WTC11 (cell line): ENCODE measurements at regions not wholly inside any gene's neighbourhood (a gene's known extent, or its start where the extent isn't known, plus 50 kb on each side); places are given as distances from the start of the nearest gene placed in this dataset.

ENCODE experiments used
- ATAC-seq: fragments of 200-7000 bp; cut with Tn5 transposase; 2 replicates; pipeline ENCODE4 v1.10.0; 2021; ENCODE audit warnings: mild to moderate bottlenecking, moderate library complexity
- CTCF ChIA-PET: fragments of 300-600 bp; sonication (Branson Sonifier 250); formaldehyde crosslinking; loops from one replicate; lab custom pipeline; 2021; ENCODE audit warnings: antibody characterized with exemption; lab: Charles Lee
- POLR2A ChIA-PET: fragments of 350-600 bp; sonication (Branson Sonifier 250); formaldehyde crosslinking; loops from one replicate; lab custom pipeline; 2021; ENCODE audit warnings: antibody characterized with exemption; lab: Charles Lee
- DNase-seq: peaks from one replicate; pipeline ENCODE4 v3.0.0; 2021; ENCODE audit warnings: low spot score
- H3K27ac Mint-ChIP-seq: 2 replicates; pipeline ENCODE4 v1.8.0; 2021; ENCODE audit warnings: mixed read lengths
- H3K27me3 Mint-ChIP-seq: 2 replicates; pipeline ENCODE4 v1.8.0; 2021; ENCODE audit warnings: low read depth, mild to moderate bottlenecking, moderate library complexity, mixed read lengths
- H3K36me3 Mint-ChIP-seq: 2 replicates; pipeline ENCODE4 v1.8.0; 2021; ENCODE audit warnings: mixed read lengths
- H3K4me1 Mint-ChIP-seq: 2 replicates; pipeline ENCODE4 v1.8.0; 2022; ENCODE audit warnings: mixed read lengths
- H3K4me3 Mint-ChIP-seq: 2 replicates; pipeline ENCODE4 v1.8.0; 2021; ENCODE audit warnings: mild to moderate bottlenecking, moderate library complexity, mixed read lengths
- H3K9me3 Mint-ChIP-seq: 2 replicates; pipeline ENCODE4 v1.8.0; 2021; ENCODE audit warnings: mixed read lengths
- AFF4 ChIP-seq: sonication (generic); formaldehyde crosslinking; IDR thresholded peaks from 2 replicates; pipeline ENCODE4 v1.8.1; 2023; ENCODE audit warnings: mild to moderate bottlenecking, missing genetic modification reagents, borderline replicate concordance
- AR ChIP-seq: fragments of 250-450 bp; sonication (Bioruptor Pico); IDR thresholded peaks from 2 replicates; pipeline ENCODE4 v1.9.0; 2021; ENCODE audit warnings: mild to moderate bottlenecking
- ATF1 ChIP-seq: sonication (generic); formaldehyde crosslinking; IDR thresholded peaks from 2 replicates; pipeline ENCODE4 v1.8.1; 2023; ENCODE audit warnings: mild to moderate bottlenecking, moderate library complexity, missing genetic modification reagents
- ATF2 ChIP-seq: sonication (generic); formaldehyde crosslinking; IDR thresholded peaks from 2 replicates; pipeline ENCODE4 v1.8.1; 2022; ENCODE audit warnings: low read depth, missing genetic modification reagents, borderline replicate concordance
- ATF6 ChIP-seq: sonication (generic); formaldehyde crosslinking; IDR thresholded peaks from 2 replicates; pipeline ENCODE4 v1.8.1; 2023; ENCODE audit warnings: mild to moderate bottlenecking, missing genetic modification reagents
- CREM ChIP-seq: sonication (generic); formaldehyde crosslinking; IDR thresholded peaks from 2 replicates; pipeline ENCODE4 v1.8.1; 2022; ENCODE audit warnings: mild to moderate bottlenecking, missing genetic modification reagents, moderate library complexity
- E2F5 ChIP-seq: sonication (generic); formaldehyde crosslinking; IDR thresholded peaks from 2 replicates; pipeline ENCODE4 v1.8.1; 2022; ENCODE audit warnings: mild to moderate bottlenecking, moderate library complexity, missing genetic modification reagents
- EMX1 ChIP-seq: fragments of 250-450 bp; sonication (Bioruptor Pico); IDR thresholded peaks from 2 replicates; pipeline ENCODE4 v1.8.0; 2021; ENCODE audit warnings: mild to moderate bottlenecking
- FOXP1 ChIP-seq: sonication (generic); formaldehyde crosslinking; IDR thresholded peaks from 2 replicates; pipeline ENCODE4 v1.8.0; 2022; ENCODE audit warnings: missing genetic modification reagents, mild to moderate bottlenecking, moderate library complexity, borderline replicate concordance
- IRF1 ChIP-seq: sonication (generic); formaldehyde crosslinking; IDR thresholded peaks from 2 replicates; pipeline ENCODE4 v1.8.0; 2023; ENCODE audit warnings: missing genetic modification reagents
- KAT7 ChIP-seq: sonication (generic); formaldehyde crosslinking; IDR thresholded peaks from 2 replicates; pipeline ENCODE4 v1.8.1; 2023; ENCODE audit warnings: missing genetic modification reagents, mild to moderate bottlenecking, borderline replicate concordance
- MYBL2 ChIP-seq: sonication (generic); formaldehyde crosslinking; IDR thresholded peaks from 2 replicates; pipeline ENCODE4 v1.8.1; 2023; ENCODE audit warnings: mild to moderate bottlenecking, moderate library complexity, missing genetic modification reagents
- NR1H2 ChIP-seq: sonication (generic); formaldehyde crosslinking; IDR thresholded peaks from 2 replicates; pipeline ENCODE4 v1.9.0; 2021; ENCODE audit warnings: mild to moderate bottlenecking, moderate library complexity, missing genetic modification reagents
- SMAD4 ChIP-seq: sonication (generic); formaldehyde crosslinking; IDR thresholded peaks from 2 replicates; pipeline ENCODE4 v1.8.0; 2022; ENCODE audit warnings: mild to moderate bottlenecking, missing genetic modification reagents
- TCF7 ChIP-seq: sonication (generic); formaldehyde crosslinking; IDR thresholded peaks from 2 replicates; pipeline ENCODE4 v1.8.0; 2022; ENCODE audit warnings: mild to moderate bottlenecking, low read depth, missing genetic modification reagents, moderate library complexity
- TEAD1 ChIP-seq: sonication (generic); formaldehyde crosslinking; IDR thresholded peaks from 2 replicates; pipeline ENCODE4 v1.8.0; 2022; ENCODE audit warnings: mild to moderate bottlenecking, missing genetic modification reagents
- TEAD4 ChIP-seq: sonication (generic); formaldehyde crosslinking; IDR thresholded peaks from 2 replicates; pipeline ENCODE4 v1.8.0; 2022; ENCODE audit warnings: mild to moderate bottlenecking, missing genetic modification reagents
- ZMAT4 ChIP-seq: fragments of 250-450 bp; sonication (Bioruptor Pico); IDR thresholded peaks from 2 replicates; pipeline ENCODE4 v1.9.0; 2021; ENCODE audit warnings: mild to moderate bottlenecking
- ZNF232 ChIP-seq: sonication (generic); formaldehyde crosslinking; IDR thresholded peaks from 2 replicates; pipeline ENCODE4 v1.8.0; 2022; ENCODE audit warnings: mild to moderate bottlenecking, missing genetic modification reagents
- ZNF396 ChIP-seq: fragments of 250-450 bp; sonication (Bioruptor Pico); IDR thresholded peaks from 2 replicates; pipeline ENCODE4 v1.8.0; 2021; ENCODE audit warnings: mild to moderate bottlenecking, moderate library complexity, borderline replicate concordance
- ZNF416 ChIP-seq: fragments of 250-450 bp; sonication (Bioruptor Pico); IDR thresholded peaks from 2 replicates; pipeline ENCODE4 v1.9.0; 2021; ENCODE audit warnings: mild to moderate bottlenecking, inconsistent platforms
- ZNF671 ChIP-seq: fragments of 250-450 bp; sonication (Bioruptor Pico); IDR thresholded peaks from 2 replicates; pipeline ENCODE4 v1.8.0; 2021; ENCODE audit warnings: mild to moderate bottlenecking

- ATAC-seq (no peak), DNase-seq (no peak)
- Mint-ChIP-seq H3K9me3 (no peaks in the 10 kb centered on the region), H3K27me3 (no peaks in the 10 kb centered on the region), H3K36me3 (no peaks in the 10 kb centered on the region), H3K4me3 (no peak overlapping the region), H3K4me1 (peaks cover 42% of the 10 kb centered on the region), H3K27ac (no peak overlapping the region)
- TF ChIP-seq SMAD4 (no peak), TCF7 (CRISPR knock-in tag) (no peak), ZNF416 (CRISPR knock-in tag) (no peak)
- ChIA-PET CTCF (no interaction called here), POLR2A (no interaction called here)
These were observed 890.9 kb upstream of the CDH8 start for GRCh38 chr16:62927122-62927521.

- peaks cover 43% of the 10 kb centered on the region for H3K4me1 Mint-ChIP-seq
- ChIA-PET POLR2A (no interaction called here), CTCF (no interaction called here)
- no peak overlapping the region for H3K27ac Mint-ChIP-seq
- TF ChIP-seq ATF2 (CRISPR knock-in tag) (no peak), NR1H2 (no peak), E2F5 (CRISPR knock-in tag) (no peak), ZNF396 (CRISPR knock-in tag) (no peak), ZNF232 (CRISPR knock-in tag) (no peak), AR (CRISPR knock-in tag) (no peak), MYBL2 (CRISPR knock-in tag) (no peak), AFF4 (no peak), FOXP1 (no peak), TEAD1 (no peak), ZNF671 (no peak), ATF6 (CRISPR knock-in tag) (no peak), TEAD4 (no peak), CREM (no peak), KAT7 (CRISPR knock-in tag) (no peak), ATF1 (CRISPR knock-in tag) (no peak), IRF1 (CRISPR knock-in tag) (no peak), EMX1 (CRISPR knock-in tag) (no peak), ZMAT4 (no peak)
- DNase-seq (no peak), ATAC-seq (no peak)
- H3K36me3 Mint-ChIP-seq: no peaks in the 10 kb centered on the region
- H3K4me3 Mint-ChIP-seq: no peak overlapping the region
- H3K27me3 Mint-ChIP-seq: no peaks in the 10 kb centered on the region
- no peaks in the 10 kb centered on the region for H3K9me3 Mint-ChIP-seq
These were observed 890.0 kb upstream of the CDH8 start for GRCh38 chr16:62926121-62926801.
